Retina (tissue), 1 donor: ENCODE measurements at regions not wholly inside any gene's neighbourhood (a gene's known extent, or its start where the extent isn't known, plus 50 kb on each side); places are given as distances from the start of the nearest gene placed in this dataset.
"Not testable (repeated sequence)": the region's sequence is repeated elsewhere in the genome, so short reads cannot be mapped to it uniquely, and the experiment has no call there.

ENCODE experiments used
- DNase-seq: peaks from one replicate; pipeline ENCODE4 v3.0.0-alpha.2; 2016

DNA sequence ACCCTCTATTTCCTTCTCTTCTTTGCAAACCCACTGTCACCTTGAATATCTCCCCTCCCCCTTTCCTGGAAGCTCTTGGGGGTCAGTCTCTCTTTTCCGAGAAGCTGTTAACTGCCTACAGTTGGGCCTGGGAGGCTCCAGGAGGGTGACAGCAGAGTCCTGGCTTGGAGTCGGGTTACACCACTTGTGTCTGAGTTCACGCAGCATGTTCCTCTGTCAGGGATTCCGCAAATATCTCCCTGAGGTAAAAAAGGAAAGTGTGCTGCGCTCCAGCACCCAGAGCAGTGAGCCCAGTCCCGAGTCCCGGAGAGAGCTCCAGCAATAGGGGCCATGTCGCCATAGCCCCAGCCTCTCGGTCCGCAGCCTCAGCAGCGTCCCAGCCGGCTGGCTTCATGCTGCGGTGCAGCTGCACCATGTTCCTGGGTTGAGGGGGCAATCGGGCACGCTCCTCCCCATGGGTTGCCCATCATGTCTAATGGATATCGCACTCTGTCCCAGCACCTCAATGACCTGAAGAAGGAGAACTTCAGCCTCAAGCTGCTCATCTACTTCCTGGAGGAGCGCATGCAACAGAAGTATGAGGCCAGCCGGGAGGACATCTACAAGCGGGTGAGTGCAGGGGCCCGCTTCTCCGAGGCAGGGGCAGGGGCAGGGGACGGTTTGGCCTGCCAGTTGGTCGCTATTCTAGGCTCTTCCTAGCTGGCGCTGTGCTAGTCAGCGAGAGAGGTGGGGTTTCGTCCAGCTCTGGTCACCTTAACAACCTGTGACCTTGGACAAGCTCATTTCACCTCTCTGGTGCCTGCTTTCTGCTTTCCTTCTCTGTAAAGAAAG lies 101.3 kb upstream of the SEC22B start:
- DNase-seq: not testable (repeated sequence)

DNA sequence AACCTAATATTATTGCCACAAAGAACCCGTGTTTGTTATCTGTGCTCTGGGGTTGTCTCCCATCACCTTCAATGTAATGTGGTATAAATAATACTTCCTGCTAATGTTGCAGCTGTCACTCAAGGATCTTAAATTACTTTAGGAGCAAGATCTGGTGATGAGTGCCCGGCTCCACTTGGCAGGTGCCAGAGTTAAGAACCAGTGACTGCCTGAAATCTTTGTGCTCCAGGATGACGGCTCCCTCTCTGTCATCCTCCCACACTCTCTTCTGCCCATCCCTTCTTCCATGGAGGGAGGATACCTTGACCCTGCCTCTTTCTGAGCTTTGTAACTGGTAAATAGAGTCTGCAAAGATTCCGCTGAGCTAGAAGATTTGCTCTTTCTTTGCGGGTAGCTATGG lies 100.4 kb upstream of the SEC22B start:
- DNase-seq: not testable (repeated sequence)

DNA sequence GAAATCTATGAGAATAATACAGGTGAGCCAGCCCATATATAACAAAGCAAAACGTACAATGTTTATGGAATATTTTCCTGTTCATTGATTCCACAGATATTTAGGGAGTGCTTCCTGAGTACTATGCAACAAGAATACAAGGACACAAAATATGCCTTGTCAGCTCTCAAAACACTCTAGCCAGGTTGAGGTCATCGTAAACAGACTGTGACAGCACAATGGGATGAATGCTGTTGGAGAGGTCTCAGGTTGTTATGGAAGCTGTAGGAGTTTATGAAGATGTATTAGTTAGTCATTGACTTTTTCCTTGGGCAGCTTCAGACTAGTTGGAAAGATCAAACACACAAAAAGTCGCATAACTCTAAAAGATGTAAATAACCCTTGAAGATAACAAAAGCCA lies 98.1 kb upstream of the SEC22B start:
- not testable (repeated sequence) for DNase-seq

DNA sequence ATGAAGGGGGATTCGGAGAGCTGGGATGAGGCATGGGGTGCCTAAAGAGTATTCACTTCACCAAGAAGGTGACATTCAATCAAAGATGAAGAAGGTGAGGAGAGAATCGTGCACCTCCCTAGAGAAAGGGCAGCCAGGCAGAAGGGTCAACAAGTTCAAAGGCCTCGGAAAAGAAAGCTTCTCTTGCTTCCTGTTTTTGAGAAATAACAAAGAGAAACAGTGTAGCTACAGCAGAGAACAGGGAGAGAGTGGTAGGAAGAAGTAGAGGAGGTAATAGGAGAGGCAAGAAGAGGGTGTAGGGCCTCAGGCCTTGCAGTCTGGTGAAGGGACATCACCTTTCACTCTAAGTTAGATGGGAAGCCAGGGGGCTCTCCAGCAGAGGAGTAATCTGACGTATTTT lies 97.0 kb upstream of the SEC22B start:
- DNase-seq: not testable (repeated sequence)

DNA sequence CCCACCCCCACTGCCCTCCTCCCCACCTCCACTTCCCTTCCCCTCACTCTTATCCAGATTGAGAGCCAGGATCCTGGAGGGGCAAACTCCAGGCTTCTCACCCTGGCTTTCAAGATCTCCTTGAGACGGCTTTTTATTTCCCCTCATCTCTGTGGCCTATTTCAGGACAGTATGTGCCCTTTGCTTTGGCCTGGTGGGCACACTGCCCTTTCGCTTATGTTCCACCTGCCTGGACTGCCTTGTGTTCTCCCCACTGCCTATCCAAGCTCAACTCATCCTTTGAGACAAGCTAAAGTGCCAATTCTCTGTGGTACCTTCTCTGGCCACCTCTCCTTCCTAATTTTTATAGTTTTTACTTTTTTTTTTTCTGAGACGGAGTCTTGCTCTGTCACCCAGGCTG lies 95.9 kb upstream of the SEC22B start:
- DNase-seq: not testable (repeated sequence)

DNA sequence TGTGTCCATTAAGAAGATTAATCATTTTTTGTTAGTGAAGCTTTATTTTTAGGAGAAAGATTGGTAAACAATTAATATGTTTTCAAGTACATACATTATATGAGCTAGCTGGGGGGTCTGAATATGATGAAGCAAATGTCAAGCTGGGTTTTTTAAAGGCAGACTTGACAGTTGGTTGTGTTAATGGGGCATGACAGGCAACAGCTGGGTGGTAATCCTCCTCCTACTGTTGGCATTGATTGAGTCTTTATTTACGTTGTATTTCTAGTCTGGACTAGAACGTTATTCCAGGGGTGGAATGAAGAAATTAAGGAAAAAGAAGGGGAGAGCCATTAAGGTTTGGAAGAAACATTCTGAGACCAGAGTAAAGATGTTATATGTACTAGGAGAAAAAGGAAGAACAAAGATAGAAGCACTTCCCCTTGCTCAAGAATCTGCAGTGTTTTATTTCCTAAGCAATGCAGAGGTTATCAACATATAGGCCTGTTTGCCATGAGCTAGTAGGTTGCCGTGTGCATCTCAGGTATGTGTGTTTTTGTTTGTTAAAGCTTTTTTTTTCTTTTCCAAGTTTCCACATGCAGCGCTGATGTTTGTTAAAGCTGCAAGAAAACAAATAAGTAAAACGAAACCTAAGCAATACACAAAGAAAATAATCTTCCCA lies 95.4 kb upstream of the SEC22B start:
- DNase-seq: not testable (repeated sequence)

DNA sequence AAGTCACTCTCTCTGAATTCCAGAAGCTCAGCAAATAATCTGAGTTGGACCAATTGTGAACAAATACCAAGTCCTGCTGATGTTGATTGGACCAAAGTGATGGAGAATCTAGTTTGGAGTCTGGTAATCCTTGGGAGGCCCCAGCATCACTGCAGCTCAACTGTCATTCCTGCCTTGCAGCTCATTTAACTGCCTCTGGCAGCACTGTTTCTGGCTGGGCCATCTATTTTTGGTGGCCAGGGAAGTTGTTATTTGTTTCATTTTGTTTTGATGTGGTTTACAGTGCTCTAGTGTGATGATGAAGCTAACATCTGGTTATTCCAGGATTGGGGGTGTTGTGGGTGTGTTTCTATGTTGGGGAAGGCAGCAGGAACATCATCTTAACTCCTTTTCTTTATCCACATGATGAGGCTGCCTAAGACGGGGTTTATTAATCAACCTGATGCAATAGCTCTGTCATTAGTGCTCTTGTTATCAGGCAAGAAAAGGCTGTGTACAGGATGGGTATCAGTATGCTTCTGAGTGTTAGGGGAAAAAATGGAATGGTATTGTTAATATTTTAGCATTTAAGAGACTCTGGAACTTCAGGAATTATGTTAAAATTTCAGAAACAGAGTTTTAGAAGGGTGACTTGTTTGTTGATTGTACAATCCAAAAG lies 91.7 kb upstream of the SEC22B start:
- not testable (repeated sequence) for DNase-seq

DNA sequence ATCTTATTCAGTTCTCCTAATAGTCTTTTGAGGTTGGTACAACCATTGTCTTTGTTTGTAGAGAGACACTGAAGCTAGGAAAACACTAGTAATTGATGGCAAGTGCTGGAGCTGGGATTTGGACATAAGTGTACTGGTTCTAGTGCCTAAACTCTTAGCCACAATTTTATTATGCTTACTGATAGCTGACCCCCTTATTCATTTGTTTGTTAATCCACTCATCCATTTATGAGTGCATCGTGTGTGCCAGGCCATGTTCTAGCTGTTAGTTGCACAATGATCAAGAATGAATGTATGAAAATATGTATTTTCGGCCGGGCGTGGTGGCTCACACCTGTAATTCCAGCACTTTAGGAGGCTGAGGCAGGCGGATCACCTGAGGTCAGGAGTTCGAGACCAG lies 88.2 kb upstream of the SEC22B start:
- not testable (repeated sequence) for DNase-seq

DNA sequence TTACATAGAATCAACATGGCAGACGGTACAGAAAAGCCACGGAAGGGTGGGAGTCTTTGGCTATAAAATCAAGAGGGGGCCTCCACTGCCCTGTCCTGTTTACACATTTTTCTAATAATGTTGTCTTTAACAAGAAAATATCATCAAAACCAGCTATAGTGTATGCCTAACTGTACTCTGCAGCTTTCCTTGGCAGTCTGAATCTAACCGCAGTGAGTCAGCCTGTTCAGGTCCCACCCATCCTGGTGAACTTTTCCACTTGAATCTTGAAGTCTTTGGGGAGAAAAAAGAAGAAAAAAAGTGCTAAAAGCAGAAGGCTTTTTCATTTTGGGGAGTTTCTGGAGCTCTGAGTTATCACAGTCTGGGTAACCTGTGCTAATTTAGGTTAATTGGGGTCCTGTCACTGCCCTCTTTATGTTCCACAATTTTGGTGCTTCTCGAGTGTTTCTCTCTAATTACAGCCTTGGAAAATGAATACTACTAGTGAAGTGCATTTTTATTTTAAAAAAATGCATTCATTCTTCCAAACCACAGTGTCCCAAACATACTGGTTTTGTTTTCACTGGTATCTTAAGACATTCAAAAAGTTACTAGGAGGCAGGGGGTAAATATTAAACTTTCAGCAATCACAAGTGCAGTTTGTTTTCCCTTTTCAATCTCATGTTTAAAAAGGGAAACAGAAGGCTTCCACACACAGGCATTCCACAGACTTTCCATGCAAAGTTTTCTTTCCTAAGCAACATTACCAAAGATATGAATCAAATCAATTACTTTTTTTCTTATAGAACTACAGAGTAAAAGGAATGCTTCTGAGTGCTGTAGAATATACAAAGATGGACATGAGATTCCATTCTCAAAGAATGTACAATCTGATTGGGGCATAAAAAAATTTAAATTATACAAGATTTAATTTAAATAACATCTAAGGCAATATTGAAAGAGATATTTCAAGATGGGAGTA lies 86.8 kb upstream of the SEC22B start:
- not testable (repeated sequence) for DNase-seq

DNA sequence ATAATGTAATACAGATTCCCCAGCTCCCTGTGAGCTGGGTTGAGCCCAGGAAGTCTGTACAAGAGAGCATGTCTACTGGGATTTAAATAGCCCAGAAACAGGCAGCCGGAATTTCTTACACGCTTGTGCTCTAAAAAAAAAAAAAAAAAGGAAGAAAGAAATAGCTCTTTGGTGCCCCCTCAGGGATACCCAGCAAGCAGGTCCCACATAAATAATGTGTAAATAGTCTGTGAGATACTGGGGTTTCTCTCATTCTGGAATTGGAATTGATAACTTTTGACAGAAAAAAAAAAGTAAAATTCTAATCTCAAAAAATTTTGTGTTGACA lies 81.4 kb upstream of the SEC22B start:
- not testable (repeated sequence) for DNase-seq

DNA sequence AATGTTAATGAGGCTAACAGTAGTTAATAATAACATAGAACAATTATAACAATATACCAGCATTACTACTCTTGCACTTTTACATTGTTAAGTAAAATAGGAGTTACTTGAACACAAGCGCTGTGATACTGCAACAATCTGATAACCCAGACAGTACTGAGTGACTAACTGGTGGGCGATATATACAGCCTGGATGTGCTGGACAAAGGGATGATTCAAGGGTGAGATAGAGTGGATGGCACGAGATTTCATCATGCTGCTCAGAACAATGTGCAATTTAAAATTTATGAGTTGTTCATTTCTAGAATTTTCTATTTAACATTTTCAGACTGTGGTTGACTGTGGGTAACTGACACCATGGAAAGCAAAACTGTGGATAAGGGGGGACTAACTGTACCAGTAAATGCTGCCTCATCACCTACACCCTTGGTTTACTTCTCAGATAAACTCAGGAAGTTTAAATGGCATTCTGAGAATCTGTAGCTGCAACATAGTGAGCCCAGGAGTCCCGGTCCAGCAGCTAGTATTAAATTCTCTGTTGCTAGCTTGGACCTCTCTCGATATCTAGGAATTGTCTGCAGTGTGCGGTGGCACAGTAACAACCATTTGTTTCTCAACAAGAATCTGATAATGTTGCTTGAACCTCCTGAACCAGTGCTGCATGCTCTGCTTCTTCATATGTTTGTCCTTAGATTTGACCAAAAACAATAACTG lies 80.9 kb upstream of the SEC22B start:
- not testable (repeated sequence) for DNase-seq

DNA sequence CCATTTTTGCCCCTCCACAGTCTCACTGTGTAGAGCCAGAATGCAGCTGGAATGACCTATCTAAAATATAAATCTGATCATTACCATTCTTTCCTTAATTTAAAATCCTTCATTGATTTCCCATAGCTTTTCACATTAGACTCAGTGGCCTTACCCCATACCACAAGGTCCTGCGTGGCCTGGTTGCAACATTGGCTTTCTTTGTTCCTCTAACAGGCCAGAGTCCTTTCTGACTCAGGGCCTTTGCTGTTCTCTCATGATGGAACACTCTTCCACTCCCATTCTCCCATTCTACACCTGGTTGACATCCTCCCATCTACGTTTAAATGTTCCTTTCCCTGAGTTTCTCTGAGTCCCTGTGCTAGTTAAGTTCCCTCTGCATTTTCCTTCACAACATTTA lies 74.4 kb upstream of the SEC22B start:
- DNase-seq: not testable (repeated sequence)

DNA sequence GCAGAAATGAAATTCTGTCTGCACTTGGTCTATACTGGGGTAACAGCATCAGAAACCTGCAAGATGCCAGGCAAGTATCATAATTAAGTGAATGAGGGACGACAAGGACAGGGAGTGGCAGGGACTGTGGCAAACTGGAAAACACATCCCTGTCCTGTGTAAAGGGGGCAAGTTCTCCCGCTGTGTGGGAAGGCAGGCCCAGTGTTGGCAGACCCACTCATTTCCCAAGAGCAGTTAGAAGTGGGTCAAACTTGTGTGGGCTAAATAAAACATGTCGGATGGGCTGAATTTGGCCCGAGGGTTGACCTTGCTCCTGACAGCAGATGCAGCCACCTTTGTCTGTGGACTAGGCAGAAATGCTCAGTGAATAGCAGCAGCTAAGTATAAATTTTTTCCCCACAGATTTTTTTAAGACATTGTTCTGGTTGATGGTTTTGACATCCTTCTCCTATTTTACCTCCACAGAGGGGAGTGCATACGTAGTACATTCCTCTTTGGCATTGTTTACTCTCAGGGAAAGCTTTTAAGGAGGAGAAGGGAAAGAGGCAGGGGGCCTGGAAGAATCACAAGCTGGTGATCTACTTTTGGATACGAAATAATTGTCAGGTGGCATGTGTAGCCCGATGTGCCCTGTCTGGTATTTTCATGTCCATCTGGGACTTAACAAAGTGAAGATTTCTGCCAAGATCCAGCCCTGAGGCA lies 72.6 kb upstream of the SEC22B start:
- not testable (repeated sequence) for DNase-seq

DNA sequence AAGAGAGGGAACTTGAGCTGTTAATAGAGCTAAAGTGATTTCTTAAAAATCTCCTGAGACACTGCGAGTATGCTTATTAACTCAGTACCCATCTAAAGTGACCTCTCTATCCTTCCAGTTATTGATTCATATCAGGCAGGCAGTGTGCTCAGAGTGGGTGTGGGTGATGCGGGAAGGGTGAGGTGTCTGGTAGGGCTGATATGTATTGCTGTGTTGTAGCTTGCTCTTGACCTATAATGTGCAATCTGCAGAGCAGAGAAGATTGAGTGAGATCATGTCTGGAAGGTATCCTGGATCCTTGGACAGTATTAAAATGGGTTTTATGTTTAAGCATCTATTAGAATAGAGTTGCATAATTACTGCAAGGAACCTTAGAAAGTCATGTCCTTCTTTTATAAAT lies 71.9 kb upstream of the SEC22B start:
- DNase-seq: not testable (repeated sequence)

DNA sequence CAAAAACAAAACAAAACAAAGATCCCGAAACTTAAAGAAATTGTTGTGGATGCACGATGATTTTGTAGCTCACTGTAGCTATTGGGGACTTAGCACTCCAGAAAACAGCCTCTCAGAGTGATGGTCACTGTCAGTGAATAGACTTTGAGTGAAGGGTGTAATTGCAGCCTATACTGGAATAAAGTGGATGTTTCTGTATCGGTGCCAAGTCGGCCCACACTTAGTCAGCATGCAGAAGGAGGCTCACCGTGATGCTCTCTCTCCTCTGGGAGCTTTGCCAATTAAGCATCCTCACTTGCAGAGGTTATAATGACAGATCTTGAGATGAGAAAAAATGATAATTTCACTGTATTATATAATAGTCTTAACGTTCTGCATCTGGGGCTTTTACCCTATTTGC lies 67.5 kb upstream of the SEC22B start:
- not testable (repeated sequence) for DNase-seq

DNA sequence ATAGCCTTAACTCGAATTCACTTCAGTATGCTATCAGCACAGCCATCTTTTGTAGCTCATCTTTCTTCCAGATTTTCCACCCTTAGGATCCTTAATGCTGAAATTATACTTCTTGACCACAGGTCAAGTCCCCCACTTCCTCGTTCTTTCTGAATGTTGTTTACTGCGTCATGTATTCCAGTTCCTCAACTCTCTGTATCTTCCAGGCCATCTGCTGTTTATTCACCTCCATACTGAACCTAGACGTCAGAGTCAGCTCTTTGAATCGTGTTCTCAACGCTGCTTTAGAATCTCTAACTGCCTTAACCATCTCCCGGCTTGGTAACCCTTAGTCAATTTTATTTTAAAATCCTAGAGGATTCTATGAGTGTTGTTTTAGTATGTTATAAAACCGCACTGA lies 66.3 kb upstream of the SEC22B start:
- not testable (repeated sequence) for DNase-seq

DNA sequence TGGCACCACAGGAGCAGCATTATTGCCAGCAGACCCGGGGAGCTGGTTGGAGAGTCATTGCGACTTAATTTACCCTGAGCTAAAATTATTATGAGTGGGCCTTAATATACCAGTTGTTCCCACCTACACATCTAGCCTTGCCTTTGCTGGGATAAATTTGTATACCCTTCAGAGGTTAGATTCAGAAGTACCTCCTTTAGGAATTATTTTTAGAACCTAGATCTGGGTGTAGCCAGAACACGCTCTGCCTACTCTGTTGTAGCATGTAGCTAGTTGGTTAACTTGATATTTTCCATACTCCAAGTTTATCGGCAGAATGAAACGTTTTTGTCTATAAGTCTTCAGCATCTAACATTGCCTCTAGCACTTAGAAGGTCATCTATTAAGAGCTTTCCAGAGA lies 65.5 kb upstream of the SEC22B start:
- not testable (repeated sequence) for DNase-seq

DNA sequence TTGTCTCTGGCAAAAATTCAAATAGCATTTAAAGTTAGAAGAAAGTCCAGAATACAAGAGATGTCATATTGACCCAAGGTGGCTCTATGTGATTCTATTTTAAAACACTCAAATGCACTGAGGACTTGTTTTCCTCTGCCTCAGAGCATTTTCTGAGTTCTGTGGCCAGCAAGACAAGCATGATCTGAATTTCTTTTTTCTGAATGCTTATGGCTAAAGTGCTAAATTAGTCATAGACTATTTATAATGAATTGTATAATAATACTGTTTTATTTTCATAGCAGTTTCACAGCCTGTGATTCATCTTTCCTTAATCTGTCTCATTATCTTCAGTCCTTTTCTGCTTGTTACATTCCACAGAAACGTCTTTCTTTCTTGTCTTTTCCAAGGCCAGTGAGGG lies 63.9 kb upstream of the SEC22B start:
- DNase-seq: not testable (repeated sequence)

DNA sequence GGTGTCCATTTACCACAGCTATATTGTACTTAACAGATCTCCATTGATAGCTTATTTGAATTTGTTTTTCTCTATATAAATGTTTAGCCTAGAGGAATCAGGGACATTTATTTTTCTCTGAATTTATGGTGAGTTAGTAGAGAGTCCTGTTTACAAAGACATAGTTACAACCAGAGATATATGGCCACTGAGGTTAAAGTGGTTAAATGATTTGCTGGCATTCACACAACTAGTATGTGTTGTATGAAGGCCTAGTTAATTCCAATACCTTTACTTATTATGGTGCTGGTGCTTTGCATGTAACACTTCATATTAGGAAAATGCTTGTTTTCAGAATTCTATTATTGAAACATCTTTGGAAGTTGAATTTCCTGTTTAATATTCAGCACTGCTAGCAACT lies 63.0 kb upstream of the SEC22B start:
- not testable (repeated sequence) for DNase-seq

DNA sequence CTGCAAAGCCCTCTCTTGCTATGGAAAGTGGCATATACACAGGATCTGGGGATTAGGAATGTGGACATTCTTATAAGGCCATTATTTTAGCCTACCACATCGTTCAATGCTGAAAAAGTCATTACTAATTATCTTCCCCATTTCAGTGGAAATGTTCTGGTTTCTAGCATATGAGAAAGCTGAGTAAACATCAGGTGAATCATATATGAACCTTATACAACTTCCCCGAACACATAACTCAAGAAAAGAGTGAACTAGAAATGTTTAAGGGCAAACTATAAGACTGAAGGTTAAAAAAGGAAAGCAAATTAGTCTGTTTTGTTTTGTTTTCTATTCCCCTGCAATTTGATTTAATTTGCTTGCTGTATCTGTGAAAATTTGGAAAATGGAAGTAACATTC lies 62.5 kb upstream of the SEC22B start:
- not testable (repeated sequence) for DNase-seq

DNA sequence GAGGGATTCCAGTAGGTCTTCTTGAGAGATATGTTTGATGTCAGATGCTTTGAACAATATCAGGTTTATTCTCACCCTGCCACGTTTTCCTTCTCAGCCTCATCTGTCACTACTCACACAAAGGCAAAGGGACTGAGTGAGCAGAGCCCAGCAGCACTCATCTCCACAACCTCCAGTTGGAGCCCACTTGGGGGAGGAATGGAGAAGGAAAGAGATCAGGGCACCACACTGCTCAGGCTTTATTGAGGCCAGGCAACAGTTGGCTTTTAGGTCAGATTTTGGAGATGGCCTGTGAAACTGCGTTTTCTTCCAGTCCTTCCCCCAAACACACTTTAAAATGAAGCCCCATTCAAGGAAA lies 57.3 kb upstream of the SEC22B start:
- not testable (repeated sequence) for DNase-seq
